ENCODE measurements at regions not wholly inside any gene's neighbourhood (a gene's known extent, or its start where the extent isn't known, plus 50 kb on each side); places are given as distances from the start of the nearest gene placed in this dataset.

GRCh38 chr3:3579658-3580057 is 219.6 kb upstream of the LRRN1 start:
- H3K27ac ChIP-seq (ENCODE audit: low read depth in 1 of 2, low read length in 2 of 2) = no peak overlapping the region
- no peak overlapping the region for H3K4me2 ChIP-seq (replicated peaks; ENCODE audit: extremely low read depth, low read length, poor library complexity, severe bottlenecking)
- Mint-ChIP-seq H3K4me3 (peak overlapping the region in 1 of 2 donors; percentile 43), H3K27ac (peak overlapping the region in 2 of 7 donors; percentile 23 to 78), H3K36me3 (peaks cover 0 to 3% of the 10 kb centered on the region in 2 donors), H3K9me3 (no peaks in the 10 kb centered on the region), H3K27me3 (ENCODE audit: low read depth in 3 of 3) (peaks cover 0 to 9% (median 7%) of the 10 kb centered on the region in 3 donors), H3K4me1 (peaks cover 31% of the 10 kb centered on the region)
- peaks cover 31 to 34% of the 10 kb centered on the region in 2 donors for H3K4me1 ChIP-seq (ENCODE audit: control insufficient read depth in 1 of 2, insufficient read depth in 2 of 2, low read length in 2 of 2)
- no peak overlapping the region for H3K4me3 ChIP-seq (replicated peaks in 1 of 3; ENCODE audit: low read depth in 2 of 3, low read length in 3 of 3)
- no peak overlapping the region for H2AFZ ChIP-seq (ENCODE audit: insufficient read depth, low read depth, low read length, poor library complexity, severe bottlenecking)
- no peak for TF ChIP-seq CTCF (IDR thresholded peaks at IDR 0.05)
- H3K79me2 ChIP-seq (ENCODE audit: insufficient read depth, low read length) = no peaks in the 10 kb centered on the region
- no peaks in the 10 kb centered on the region for H3K9me3 ChIP-seq (replicated peaks in 1 of 2; ENCODE audit: control insufficient read depth in 1 of 2, insufficient read depth in 1 of 2, low read length in 2 of 2)
- no peak for DNase-seq
- H4K20me1 ChIP-seq (ENCODE audit: insufficient read depth, low read length) = no peaks in the 10 kb centered on the region
- no peaks in the 10 kb centered on the region for H3K36me3 ChIP-seq (replicated peaks in 1 of 2; ENCODE audit: control insufficient read depth in 1 of 2, insufficient read depth in 2 of 2, low read length in 2 of 2)
- H3K27me3 ChIP-seq (ENCODE audit: control insufficient read depth in 2 of 2, insufficient read depth in 2 of 2, low read length in 2 of 2) = no peaks in the 10 kb centered on the region
- intact Hi-C loops (cut with micrococcal nuclease) = no loop called here
- WGBS (ENCODE audit: insufficient coverage) = 100% methylated on average over 1 of the region's 2 CpGs
- peak overlapping the region; percentile 10 for H3K9ac ChIP-seq (ENCODE audit: insufficient read depth, low read length, poor library complexity, severe bottlenecking)

- Histone ChIP-seq H3K79me2 (ENCODE audit: insufficient read depth, low read length) (no peaks in the 10 kb centered on the region), H3K27ac (ENCODE audit: low read depth in 1 of 2, low read length in 2 of 2) (no peak overlapping the region), H2AFZ (ENCODE audit: insufficient read depth, low read depth, low read length, poor library complexity, severe bottlenecking) (no peak overlapping the region), H3K9ac (ENCODE audit: insufficient read depth, low read length, poor library complexity, severe bottlenecking) (peak overlapping the region; percentile 10), H3K4me2 (replicated peaks; ENCODE audit: extremely low read depth, low read length, poor library complexity, severe bottlenecking) (peak overlapping the region; percentile 30), H3K27me3 (ENCODE audit: control insufficient read depth in 2 of 2, insufficient read depth in 2 of 2, low read length in 2 of 2) (no peaks in the 10 kb centered on the region), H3K4me1 (ENCODE audit: control insufficient read depth in 1 of 2, insufficient read depth in 2 of 2, low read length in 2 of 2) (peaks cover 31 to 34% of the 10 kb centered on the region in 2 donors), H3K4me3 (replicated peaks in 1 of 3; ENCODE audit: low read depth in 2 of 3, low read length in 3 of 3) (no peak overlapping the region), H4K20me1 (ENCODE audit: insufficient read depth, low read length) (no peaks in the 10 kb centered on the region), H3K36me3 (replicated peaks in 1 of 2; ENCODE audit: control insufficient read depth in 1 of 2, insufficient read depth in 2 of 2, low read length in 2 of 2) (no peaks in the 10 kb centered on the region), H3K9me3 (replicated peaks in 1 of 2; ENCODE audit: control insufficient read depth in 1 of 2, insufficient read depth in 1 of 2, low read length in 2 of 2) (no peaks in the 10 kb centered on the region)
- peak overlapping the region in 1 of 2 donors; percentile 10 for H3K4me3 Mint-ChIP-seq
- peaks cover 0 to 3% of the 10 kb centered on the region in 2 donors for H3K36me3 Mint-ChIP-seq
- 6% methylated on average over 3 of the region's 4 CpGs for WGBS (ENCODE audit: insufficient coverage)
- peak overlapping the region in 2 of 7 donors; percentile 31 to 78 for H3K27ac Mint-ChIP-seq
- DNase-seq = peak; percentile 34 to 71 (median 39)
- TF ChIP-seq CTCF (IDR thresholded peaks at IDR 0.05) = no peak
- no peaks in the 10 kb centered on the region for H3K9me3 Mint-ChIP-seq
- intact Hi-C loops (cut with micrococcal nuclease) = no loop called here
- H3K27me3 Mint-ChIP-seq (ENCODE audit: low read depth in 3 of 3) = peaks cover 0 to 9% (median 7%) of the 10 kb centered on the region in 3 donors
- H3K4me1 Mint-ChIP-seq = peaks cover 31% of the 10 kb centered on the region
Observed at GRCh38 chr3:3578718-3579117, 220.5 kb upstream of the LRRN1 start.
